ENCODE measurements at regions not wholly inside any gene's neighbourhood (a gene's known extent, or its start where the extent isn't known, plus 50 kb on each side); places are given as distances from the start of the nearest gene placed in this dataset.

DNA sequence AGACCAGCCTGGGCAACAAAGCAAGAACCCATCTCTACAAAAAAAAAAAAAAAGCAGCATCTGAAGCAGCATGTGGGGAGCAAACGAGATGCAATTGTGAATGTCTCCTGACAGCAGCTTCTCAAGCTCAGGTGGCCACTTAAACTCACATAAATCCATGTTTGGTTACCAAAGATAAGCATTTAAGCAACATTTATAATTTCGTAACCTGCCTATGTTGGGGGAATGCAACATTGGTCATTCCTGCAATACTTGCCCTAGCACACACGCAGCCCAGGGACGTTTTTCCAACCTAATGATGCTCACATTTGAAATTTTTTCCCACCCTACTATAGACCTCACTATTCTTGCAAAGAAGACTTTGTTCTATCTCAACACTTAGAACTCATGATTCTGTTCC, 113.3 kb downstream of the ZFP64 start:
- CTCF ChIA-PET = interaction anchor here (1.0 to 3.4 kb wide), 3 partner anchors 278 to 444 kb away, joined by 3 to 19 read pairs (median 9); no protein-coding TSS in a partner anchor
- TF ChIP-seq, protein P1, sequence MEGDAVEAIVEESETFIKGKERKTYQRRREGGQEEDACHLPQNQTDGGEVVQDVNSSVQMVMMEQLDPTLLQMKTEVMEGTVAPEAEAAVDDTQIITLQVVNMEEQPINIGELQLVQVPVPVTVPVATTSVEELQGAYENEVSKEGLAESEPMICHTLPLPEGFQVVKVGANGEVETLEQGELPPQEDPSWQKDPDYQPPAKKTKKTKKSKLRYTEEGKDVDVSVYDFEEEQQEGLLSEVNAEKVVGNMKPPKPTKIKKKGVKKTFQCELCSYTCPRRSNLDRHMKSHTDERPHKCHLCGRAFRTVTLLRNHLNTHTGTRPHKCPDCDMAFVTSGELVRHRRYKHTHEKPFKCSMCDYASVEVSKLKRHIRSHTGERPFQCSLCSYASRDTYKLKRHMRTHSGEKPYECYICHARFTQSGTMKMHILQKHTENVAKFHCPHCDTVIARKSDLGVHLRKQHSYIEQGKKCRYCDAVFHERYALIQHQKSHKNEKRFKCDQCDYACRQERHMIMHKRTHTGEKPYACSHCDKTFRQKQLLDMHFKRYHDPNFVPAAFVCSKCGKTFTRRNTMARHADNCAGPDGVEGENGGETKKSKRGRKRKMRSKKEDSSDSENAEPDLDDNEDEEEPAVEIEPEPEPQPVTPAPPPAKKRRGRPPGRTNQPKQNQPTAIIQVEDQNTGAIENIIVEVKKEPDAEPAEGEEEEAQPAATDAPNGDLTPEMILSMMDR (IDR thresholded peaks at IDR 0.05; ENCODE audit: insufficient read depth, low read length, missing control alignments) = no peak
- no peak overlapping the region for H3K4me3 ChIP-seq (ENCODE audit: low read depth, low read length)
- POLR2A ChIA-PET = no interaction called here
- no peak for DNase-seq (ENCODE audit: low read depth, low spot score)

DNA sequence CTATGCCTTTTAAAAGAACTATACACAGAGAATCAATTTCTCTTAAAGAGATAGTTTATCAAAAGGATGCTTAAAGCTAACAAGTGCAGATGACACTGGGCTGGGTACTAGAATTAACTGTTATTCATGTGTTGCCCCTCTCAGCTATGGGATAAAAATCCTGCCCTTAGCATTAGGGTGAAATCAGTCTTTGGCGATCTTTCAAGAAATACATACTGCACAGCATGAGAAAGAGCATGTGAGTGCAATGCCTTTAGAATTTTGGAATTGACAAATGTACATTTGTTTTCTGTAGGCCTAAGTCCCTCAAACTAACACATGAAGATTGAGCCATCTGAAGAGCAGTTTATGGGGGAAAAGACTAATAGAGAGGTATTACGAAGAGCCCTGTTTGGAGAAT, 115.4 kb downstream of the ZFP64 start:
- CTCF ChIA-PET = interaction anchor here (0.6 to 1.6 kb wide), 4 partner anchors 110 to 433 kb away, joined by 3 read pairs; no protein-coding TSS in a partner anchor
- no peak overlapping the region for H3K4me3 ChIP-seq (ENCODE audit: low read depth, low read length)
- TF ChIP-seq, protein P1 (IDR thresholded peaks at IDR 0.05; ENCODE audit: insufficient read depth, low read length, missing control alignments) = no peak
- POLR2A ChIA-PET = no interaction called here
- DNase-seq (ENCODE audit: low read depth, low spot score) = no peak

DNA sequence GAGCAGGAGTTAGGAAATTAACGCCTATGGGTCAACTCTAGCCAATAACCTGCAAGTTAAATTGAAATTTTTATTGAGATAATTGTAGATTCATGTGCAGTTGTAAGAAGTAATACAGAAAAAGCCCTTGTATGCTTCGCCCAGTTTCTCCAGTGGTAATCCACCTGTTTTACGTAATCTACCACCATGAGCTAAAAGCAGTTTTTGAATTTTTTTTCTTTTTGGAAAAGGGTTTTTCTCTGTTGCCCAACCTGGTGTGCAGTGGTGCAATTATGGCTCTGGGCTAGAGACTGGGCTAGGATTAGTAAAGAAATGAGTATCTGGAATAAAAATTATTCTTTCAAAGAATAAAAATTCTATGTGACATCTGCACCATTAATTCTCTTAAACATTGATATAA, 116.2 kb downstream of the ZFP64 start:
- DNase-seq (ENCODE audit: low read depth, low spot score) = no peak
- no peak overlapping the region for H3K4me3 ChIP-seq (ENCODE audit: low read depth, low read length)
- POLR2A ChIA-PET = no interaction called here
- CTCF ChIA-PET = interaction anchor here (0.7 to 1.6 kb wide), 3 partner anchors 8 to 276 kb away, joined by 3 read pairs; no protein-coding TSS in a partner anchor
- TF ChIP-seq, protein P1 (IDR thresholded peaks at IDR 0.05; ENCODE audit: insufficient read depth, low read length, missing control alignments) = no peak

DNA sequence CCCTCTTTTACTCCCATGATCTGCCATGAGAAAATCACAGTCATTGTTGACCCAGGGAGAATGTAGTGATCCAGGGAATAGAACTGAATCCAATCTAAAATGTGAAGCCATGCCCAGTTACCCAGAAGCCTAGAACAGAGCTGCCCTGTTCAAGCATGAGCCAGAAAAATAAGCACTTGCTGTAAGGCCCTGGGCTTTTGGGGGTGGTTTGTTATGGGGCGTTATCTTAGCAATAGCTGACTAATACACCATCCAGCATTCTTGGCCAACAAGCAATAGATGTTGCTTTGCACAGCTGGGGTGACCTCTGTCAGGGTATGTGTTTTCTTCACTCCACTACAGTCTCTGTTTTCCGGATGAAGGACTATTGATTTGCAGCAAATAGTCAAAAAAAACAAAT, 120.4 kb downstream of the ZFP64 start:
- CTCF ChIA-PET = interaction anchor here (1.0 to 1.9 kb wide), 3 partner anchors 10 to 433 kb away, joined by 3 to 7 read pairs (median 3); no protein-coding TSS in a partner anchor
- TF ChIP-seq, protein P1 (IDR thresholded peaks at IDR 0.05; ENCODE audit: insufficient read depth, low read length, missing control alignments) = no peak
- DNase-seq (ENCODE audit: low read depth, low spot score) = no peak
- no peak overlapping the region for H3K4me3 ChIP-seq (ENCODE audit: low read depth, low read length)
- POLR2A ChIA-PET = interaction anchor here (0.6 kb wide), 1 partner anchor 1137 kb away, joined by 4 read pairs; no protein-coding TSS in a partner anchor

DNA sequence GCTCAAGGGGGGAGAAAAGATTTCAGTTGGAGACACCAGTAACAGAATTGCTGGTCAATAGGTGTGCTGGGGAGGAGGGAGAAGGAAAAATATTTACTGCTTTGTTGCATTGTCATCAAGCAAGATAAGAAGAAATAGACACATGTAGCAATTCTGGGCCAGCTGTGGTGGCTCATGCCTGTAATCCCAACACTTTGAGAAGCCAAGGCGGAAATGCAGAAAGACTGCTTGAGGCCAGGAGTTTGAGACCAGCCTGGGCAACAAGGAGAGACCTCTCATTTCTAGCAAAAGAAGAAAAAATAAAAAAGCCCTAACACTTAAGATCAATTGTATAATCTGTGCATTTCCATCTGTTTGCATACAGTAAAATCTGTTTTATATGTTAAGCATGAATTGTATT, 126.6 kb downstream of the ZFP64 start:
- no peak for DNase-seq (ENCODE audit: low read depth, low spot score)
- no peak overlapping the region for H3K4me3 ChIP-seq (ENCODE audit: low read depth, low read length)
- POLR2A ChIA-PET = no interaction called here
- TF ChIP-seq, protein P1 (IDR thresholded peaks at IDR 0.05; ENCODE audit: insufficient read depth, low read length, missing control alignments) = no peak
- CTCF ChIA-PET = interaction anchor here (0.6 to 0.9 kb wide), 2 partner anchors 17 to 422 kb away, joined by 3 to 4 read pairs; no protein-coding TSS in a partner anchor

DNA sequence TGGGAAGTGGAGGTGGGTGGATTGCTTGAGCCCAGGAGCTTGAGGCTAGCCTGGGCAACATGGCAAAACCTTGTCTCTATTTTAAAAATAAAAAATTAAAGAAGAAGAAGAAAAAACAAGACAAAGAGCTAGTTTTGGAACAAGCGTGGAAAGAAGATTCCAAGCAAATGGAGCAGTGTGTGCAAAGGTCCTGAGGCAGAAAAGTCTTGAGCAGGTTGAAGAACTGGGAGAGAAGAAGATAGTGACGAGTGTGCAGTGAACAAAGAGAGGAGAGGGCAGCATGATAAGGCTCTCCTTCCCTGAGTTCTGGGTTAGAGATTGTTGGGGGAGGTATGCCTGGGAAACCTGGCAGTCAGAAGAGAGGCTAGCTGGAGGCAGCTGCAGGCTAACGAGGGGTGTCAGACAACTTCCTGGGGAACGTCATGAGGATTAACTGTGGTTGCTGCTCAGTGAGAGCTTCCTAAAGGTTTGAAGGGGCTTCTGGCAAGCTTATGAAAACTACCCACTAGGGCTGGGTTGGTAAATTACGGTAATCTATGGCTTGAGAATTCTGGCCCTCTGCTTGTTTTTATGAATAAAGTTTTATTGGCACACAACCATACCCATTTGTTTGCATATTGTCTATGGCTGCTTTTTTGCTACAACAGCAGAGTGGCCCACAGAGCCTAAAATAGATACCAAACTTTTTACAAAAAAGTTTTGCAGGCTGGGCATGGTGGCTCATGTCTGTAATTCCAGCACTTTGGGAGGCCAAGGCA, 128.9 kb downstream of the ZFP64 start:
- no peak for DNase-seq (ENCODE audit: low read depth, low spot score)
- ChIA-PET CTCF (interaction anchor here (0.9 to 1.3 kb wide), 3 partner anchors 28 to 448 kb away, joined by 3 to 4 read pairs (median 3); no protein-coding TSS in a partner anchor), POLR2A (no interaction called here)
- TF ChIP-seq, protein P1 (IDR thresholded peaks at IDR 0.05; ENCODE audit: insufficient read depth, low read length, missing control alignments) = no peak
- H3K4me3 ChIP-seq (ENCODE audit: low read depth, low read length) = no peak overlapping the region
